ENCODE measurements at regions not wholly inside any gene's neighbourhood (a gene's known extent, or its start where the extent isn't known, plus 50 kb on each side); places are given as distances from the start of the nearest gene placed in this dataset.
A peak's percentile ranks its signal among the peaks of the same experiment; 100 is the strongest.

DNA sequence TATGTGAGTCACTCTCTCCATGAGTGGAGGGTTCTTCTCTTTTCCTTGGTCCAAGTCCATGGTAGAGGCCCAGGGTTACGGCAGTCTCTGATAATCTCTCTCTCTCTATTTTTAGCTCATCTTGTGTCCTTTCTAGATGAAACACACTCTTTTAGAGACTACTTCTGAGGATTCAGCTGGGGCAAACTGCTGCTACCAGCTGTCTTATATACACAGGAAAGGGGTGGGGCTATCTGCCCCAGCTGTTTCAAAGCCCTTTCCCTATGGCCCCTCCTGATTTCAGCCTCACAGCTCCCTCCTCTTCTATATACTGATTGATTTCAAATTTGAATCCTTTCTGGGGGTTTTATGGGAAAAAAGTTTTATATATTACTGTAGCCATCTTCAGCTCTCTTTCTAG is 324.8 kb downstream of the RWDD3 start:
- no peak for DNase-seq
- intact Hi-C loops (cut with DNase I, micrococcal nuclease): no loop called here
- no peak for ATAC-seq

GRCh38 chr1:95561346-95561745 is 327.3 kb downstream of the RWDD3 start:
- DNase-seq (no peak), ATAC-seq (no peak)
- intact Hi-C loops (cut with DNase I, micrococcal nuclease): no loop called here

DNA sequence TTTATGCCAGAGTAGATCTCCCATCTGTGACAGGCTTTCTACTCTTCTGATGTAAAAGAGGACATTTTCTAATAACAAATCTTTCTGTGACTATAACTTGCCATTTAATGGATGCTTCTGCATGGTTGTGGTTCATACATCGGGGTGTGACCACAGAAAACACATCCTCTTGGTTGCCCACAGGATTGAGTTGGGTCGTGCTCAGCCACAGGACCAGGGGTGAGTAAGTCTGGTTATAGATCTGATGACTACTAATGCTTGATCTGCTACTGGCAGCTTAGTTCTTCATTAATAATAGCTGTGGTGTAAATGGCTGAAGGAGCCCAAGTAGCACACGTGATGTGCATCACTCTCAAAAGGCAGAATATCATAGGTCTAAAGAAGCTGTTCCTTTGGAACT is 328.2 kb downstream of the RWDD3 start:
- intact Hi-C loops (cut with DNase I, micrococcal nuclease): no loop called here

DNA sequence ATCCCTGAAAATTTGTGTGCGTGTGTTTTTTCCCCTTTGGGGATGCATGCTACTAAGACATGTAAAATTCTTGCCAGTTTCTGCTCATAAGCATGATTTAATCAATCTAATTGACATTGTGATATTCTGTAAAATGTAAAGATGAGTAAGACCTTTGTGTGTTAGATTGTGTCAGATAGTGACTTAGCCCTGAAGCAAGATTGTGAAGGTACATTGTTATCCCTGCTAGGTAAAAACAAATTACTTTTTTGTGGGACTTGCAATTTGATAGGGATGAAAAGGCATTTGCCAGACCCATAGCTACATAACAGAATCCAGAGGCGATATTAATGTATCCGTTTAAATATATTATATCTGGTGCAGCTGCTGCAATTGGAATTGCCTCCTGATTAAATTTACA is 338.0 kb downstream of the RWDD3 start:
- no peak for DNase-seq
- intact Hi-C loops (cut with DNase I, micrococcal nuclease): no loop called here
- no peak for ATAC-seq

More for the DNA sequence above, 328.2 kb downstream of the RWDD3 start:
- no peak for ATAC-seq
- DNase-seq: no peak

DNA sequence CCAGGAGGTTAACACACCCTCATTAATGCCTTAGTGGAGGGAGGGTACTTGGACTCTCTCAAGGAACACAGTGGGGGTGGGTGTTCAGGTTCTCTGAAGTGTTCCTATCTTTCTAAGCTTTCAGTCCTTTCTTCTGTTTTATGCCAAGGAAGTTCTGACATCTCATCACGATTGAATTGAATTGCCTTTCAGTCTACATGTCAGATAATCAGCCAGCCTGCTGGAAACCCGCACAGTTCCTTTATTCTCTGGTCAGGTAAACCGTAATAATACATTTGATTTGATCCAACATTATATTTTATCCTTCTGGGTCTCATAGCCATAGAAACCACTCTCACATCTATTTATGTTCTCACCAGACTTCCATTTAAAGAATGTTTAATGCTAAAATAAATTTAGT is 339.0 kb downstream of the RWDD3 start:
- no peak for DNase-seq
- ATAC-seq: no peak
- intact Hi-C loops (cut with DNase I, micrococcal nuclease): no loop called here

DNA sequence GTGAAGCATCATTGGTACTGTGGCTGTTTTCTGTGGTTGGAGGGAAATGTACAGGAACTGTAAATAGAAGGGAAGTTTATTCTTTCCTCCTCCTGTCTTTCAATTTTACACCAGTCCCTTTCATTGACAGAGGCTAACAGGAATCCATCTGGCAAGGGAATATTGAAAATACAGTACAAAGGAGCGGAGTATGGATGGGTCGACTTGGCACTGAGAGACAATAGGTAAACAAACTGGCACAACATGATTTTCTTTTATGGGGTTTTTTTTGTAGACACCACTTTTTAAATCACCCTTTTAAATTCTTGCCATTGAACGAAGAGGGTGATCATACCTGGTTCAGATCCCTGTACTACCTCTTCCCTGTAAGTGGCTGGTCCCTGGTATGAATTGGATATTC is 341.3 kb downstream of the RWDD3 start:
- ATAC-seq (no peak), DNase-seq (no peak)
- intact Hi-C loops (cut with DNase I, micrococcal nuclease): no loop called here

- intact Hi-C loops (cut with DNase I, micrococcal nuclease): no loop called here
- ATAC-seq: no peak
- no peak for DNase-seq
These were observed 344.5 kb downstream of the RWDD3 start for GRCh38 chr1:95578462-95578861.

DNA sequence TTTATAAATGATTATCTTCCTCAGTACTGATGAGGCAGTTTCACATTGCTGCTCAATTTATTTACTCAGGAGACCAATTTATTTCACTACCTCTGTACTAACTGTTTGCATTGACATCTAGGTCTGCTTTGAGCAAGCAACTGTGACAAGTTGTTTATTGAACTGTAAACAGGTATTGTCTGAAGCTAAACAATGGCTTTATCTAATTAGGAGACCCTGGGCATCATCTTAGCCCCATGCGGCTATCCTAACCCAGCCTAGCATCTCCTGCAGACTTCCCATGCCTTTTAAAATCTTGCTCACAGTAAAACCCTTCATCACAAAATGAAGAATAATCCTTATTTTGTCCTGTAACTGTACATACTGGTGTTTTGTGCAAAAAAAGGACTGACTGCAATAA is 348.2 kb downstream of the RWDD3 start:
- intact Hi-C loops (cut with DNase I, micrococcal nuclease): no loop called here
- DNase-seq (no peak), ATAC-seq (no peak)

- ATAC-seq (no peak), DNase-seq (no peak)
- intact Hi-C loops (cut with DNase I, micrococcal nuclease): no loop called here
These were observed 348.7 kb downstream of the RWDD3 start for GRCh38 chr1:95582746-95583145.

- ATAC-seq: no peak
- no peak for DNase-seq
- intact Hi-C loops (cut with DNase I, micrococcal nuclease): no loop called here
These were observed 349.7 kb downstream of the RWDD3 start for GRCh38 chr1:95583661-95584210.

DNA sequence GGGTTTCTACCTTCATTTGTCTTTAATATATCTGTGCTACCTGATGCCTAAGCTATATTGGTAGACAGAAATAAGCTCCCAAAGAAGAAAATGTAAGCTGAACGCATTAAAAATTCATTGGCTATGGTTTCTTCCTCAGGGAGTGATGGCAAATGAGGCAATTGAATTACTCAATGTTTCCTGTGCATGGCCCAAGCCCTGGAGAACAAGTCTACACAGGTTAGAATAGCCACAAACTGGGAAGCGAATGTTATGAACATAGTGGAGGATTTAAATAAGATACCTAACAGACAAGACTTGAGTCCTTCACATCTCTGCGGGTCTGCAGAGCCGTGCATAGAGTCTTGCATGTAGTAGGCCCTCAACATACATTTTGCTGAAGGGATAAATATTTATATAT is 350.3 kb downstream of the RWDD3 start:
- intact Hi-C loops (cut with DNase I, micrococcal nuclease): no loop called here
- DNase-seq: no peak
- no peak for ATAC-seq

GRCh38 chr1:95604771-95605170 is 370.8 kb downstream of the RWDD3 start:
- intact Hi-C loops (cut with DNase I, micrococcal nuclease): no loop called here
- DNase-seq (no peak), ATAC-seq (no peak)

GRCh38 chr1:95614197-95614596 is 380.2 kb downstream of the RWDD3 start:
- ATAC-seq (no peak), DNase-seq (no peak)
- intact Hi-C loops (cut with DNase I, micrococcal nuclease): no loop called here

GRCh38 chr1:95615421-95615820 is 381.4 kb downstream of the RWDD3 start:
- intact Hi-C loops (cut with DNase I, micrococcal nuclease): no loop called here
- no peak for ATAC-seq
- DNase-seq: no peak

DNA sequence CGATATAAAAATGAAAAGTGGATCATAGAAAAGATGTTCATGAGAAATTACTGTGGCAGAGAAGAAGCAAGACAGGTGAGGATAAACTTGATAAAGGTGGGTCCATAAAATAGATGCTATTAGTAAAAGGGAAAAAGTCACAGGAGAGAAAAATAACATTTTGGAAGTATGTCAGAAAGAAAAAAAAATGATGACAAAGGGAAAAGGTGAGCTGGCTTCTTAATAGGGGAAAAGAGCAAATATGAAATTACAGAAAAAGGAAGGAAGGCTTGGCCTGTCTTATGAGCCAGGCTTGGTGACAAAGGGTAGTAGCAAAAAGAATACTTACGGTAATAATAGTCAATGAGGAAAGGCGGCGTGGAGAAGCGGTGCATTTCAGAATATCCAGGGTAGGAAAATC is 386.1 kb downstream of the RWDD3 start:
- DNase-seq (no peak), ATAC-seq (no peak)
- intact Hi-C loops (cut with DNase I, micrococcal nuclease): no loop called here

DNA sequence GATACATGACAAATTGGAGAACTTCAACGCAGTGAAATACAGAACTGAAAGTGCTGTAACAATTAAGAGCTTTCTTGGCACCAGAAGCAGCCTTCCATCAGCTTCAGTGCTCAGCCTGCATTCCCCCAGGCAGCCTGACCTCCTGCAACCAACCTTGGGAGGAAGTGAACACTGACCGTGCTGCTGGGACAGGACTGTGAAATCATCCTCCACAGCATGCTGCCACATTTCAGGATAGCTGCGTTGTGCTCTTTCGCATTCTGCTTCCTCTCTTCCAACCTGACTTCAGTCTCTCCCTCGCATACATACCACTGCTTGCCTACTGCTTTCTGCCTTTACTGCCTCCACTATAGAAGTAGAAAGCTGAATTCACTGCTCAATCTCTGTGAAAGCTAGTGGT is 388.6 kb downstream of the RWDD3 start:
- DNase-seq: no peak
- intact Hi-C loops (cut with DNase I, micrococcal nuclease): no loop called here
- no peak for ATAC-seq

GRCh38 chr1:95625224-95625623 is 391.2 kb downstream of the RWDD3 start:
- intact Hi-C loops (cut with DNase I, micrococcal nuclease): no loop called here
- ATAC-seq (no peak), DNase-seq (no peak)

GRCh38 chr1:95627244-95627643 is 393.2 kb downstream of the RWDD3 start:
- DNase-seq (no peak), ATAC-seq (no peak)
- intact Hi-C loops (cut with DNase I, micrococcal nuclease): no loop called here

DNA sequence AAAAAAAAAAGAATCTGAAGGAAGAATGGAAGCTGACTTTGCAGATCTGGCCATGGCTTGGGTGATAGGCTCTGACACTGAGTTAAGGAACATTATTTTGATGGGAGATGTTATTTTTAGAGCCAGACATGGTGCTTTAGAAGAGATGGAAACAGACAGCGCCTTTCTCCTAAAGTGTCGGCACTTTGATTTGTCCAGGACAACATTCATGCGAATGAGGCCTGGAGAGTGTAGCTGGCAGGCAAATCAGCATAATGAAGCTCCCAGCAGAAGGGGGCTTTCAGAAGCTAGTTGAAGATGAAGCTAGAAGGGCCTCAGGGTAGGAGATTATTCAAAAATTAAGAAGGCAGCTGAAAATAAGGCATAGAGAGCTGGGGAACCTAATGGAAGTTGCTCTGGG is 397.7 kb downstream of the RWDD3 start:
- DNase-seq (no peak), ATAC-seq (no peak)
- intact Hi-C loops (cut with DNase I, micrococcal nuclease): no loop called here

DNA sequence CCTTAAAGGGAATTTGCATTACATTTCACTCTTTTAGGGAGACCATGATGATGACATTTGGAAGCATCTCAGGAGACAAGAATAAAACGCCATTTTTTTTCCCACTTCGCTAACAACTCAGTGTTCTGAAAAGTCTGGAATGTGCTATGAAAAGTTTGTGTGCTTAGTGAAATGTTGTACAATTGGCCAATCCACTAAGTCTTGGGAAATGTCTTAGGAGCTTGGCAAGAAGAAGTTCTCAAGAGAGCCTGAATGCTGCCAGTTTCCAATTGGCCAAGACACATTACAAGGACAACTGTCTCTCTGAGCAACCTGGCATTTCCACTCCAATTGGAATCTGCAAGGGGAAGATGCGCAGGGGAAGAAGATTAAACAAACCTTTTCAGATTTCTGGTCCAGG is 401.8 kb downstream of the RWDD3 start:
- DNase-seq: no peak
- no peak for ATAC-seq
- intact Hi-C loops (cut with DNase I, micrococcal nuclease): no loop called here

DNA sequence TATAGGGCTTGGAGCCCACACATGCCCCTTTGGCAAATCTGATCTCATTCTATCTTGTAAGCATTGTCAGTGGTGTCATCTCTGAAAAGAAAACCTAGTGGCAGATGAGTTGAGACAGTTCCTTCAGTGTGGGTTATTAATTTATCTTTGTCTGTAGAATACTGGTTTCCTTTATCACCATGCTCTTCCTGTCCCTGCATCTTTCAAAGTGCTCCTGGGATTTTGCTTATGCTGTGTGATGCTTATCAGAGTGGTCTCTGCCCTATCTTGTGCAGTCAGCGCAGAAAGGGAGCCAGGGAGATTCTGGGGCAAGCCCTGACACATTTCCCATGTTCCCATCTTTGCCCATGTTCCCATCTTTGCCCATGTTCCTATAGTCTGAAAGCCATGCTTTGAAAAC is 402.9 kb downstream of the RWDD3 start:
- no peak for DNase-seq
- intact Hi-C loops (cut with DNase I, micrococcal nuclease): no loop called here
- ATAC-seq: no peak

DNA sequence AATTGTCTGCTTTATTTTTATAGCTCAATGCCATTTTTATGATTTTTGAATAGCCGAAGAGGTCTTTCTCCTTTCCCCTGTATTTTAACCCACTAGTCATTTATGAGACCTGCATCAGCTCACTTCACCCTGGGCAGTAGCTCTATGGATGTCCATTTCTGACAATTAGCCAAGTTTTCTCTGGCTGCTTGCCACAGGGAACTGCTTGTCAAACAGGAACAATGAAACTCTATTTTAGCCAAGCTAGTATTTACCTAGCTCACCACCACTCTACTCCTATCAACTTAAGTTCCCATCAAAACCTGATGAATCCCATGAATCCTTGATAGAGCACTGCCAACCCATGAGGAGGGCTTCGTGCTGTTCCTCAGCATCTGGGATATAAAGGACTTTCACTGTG is 406.7 kb downstream of the RWDD3 start:
- ATAC-seq: no peak
- DNase-seq: peak in 1 of 2 donors; percentile 4
- intact Hi-C loops (cut with DNase I, micrococcal nuclease): no loop called here

Measured in left colon (tissue), 2 donors.